GM12878 (cell line): ENCODE measurements at regions not wholly inside any gene's neighbourhood (a gene's known extent, or its start where the extent isn't known, plus 50 kb on each side); places are given as distances from the start of the nearest gene placed in this dataset.

Experiments used
- ATAC-seq: fragments of 200-7000 bp; cut with Tn5 transposase; 3 replicates; pipeline ENCODE4 v1.9.1; 2020; ENCODE audit warnings: mild to moderate bottlenecking, moderate library complexity
- BruUV-seq: library from RNA; stranded (reverse); fragments of 400-500 nt; replicated peaks from 2 replicates; lab custom pipeline; 2021; lab: Mats Ljungman, UMichigan
- CTCF ChIA-PET: fragments of 300-600 bp; sonication (Branson Sonifier 250); formaldehyde crosslinking; extraction: SDS; loops from one replicate; lab custom pipeline; 2021; ENCODE audit warnings: inconsistent platforms; lab: Yijun Ruan, JAX
- POLR2A ChIA-PET: fragments of 350-600 bp; formaldehyde crosslinking; extraction: SDS; loops from one replicate; lab custom pipeline; 2021; ENCODE audit warnings: inconsistent platforms; lab: Charles Lee
- RAD21 ChIA-PET: fragments of 300-600 bp; sonication (Branson Sonifier 250); formaldehyde crosslinking; loops from one replicate; lab custom pipeline; 2023; ENCODE audit warnings: antibody characterized with exemption; ENCODE audit not compliant: unreplicated experiment; lab: Charles Lee
- SMC1A ChIA-PET: fragments of 300-600 bp; sonication (Branson Sonifier 250); formaldehyde crosslinking; loops from one replicate; lab custom pipeline; 2023; ENCODE audit not compliant: unreplicated experiment, uncharacterized antibody; lab: Charles Lee
- DNase-seq: peaks from one replicate; pipeline ENCODE4 v3.0.0-alpha.2; 2011; ENCODE audit warnings: low read depth, low spot score
- FAIRE-seq: peaks from 3 replicates; lab custom pipeline; 2011; peaks lifted over from hg19 to GRCh38; lab: Jason Lieb, UNC
- H2AFZ ChIP-seq: 2 replicates; pipeline ENCODE4 v1.6.0; 2011; ENCODE audit warnings: low read depth, low read length, control low read depth; ENCODE audit not compliant: control insufficient read depth
- H3K27ac ChIP-seq: 2 replicates; pipeline ENCODE4 v1.5.1; 2011; ENCODE audit warnings: control low read depth; ENCODE audit not compliant: control insufficient read depth, insufficient read depth
- H3K27me3 ChIP-seq, 2 experiments: replicated peaks in 1 of 2; 2 replicates each; pipeline versions ENCODE4 v1.6.0 to v1.6.1; 2011; ENCODE audit warnings: low read length in 1 of 2; ENCODE audit not compliant: control insufficient read depth in 2 of 2, insufficient read depth in 2 of 2
- H3K36me3 ChIP-seq, 2 experiments: 2 replicates each; pipeline ENCODE4 v1.5.1; 2011; ENCODE audit warnings: low read length in 1 of 2; ENCODE audit not compliant: control insufficient read depth in 2 of 2, insufficient read depth in 2 of 2
- H3K4me1 ChIP-seq: 2 replicates; pipeline ENCODE4 v1.6.1; 2011; ENCODE audit warnings: mild to moderate bottlenecking, low read length, moderate library complexity, mixed read lengths; ENCODE audit not compliant: control insufficient read depth, insufficient read depth
- H3K4me2 ChIP-seq: 2 replicates; pipeline ENCODE4 v1.6.0; 2011; ENCODE audit warnings: control low read depth; ENCODE audit not compliant: control insufficient read depth, insufficient read depth
- H3K4me3 ChIP-seq: fragments of 200-600 bp; sonication (generic); 2 replicates; pipeline ENCODE4 v1.5.1; 2016
- H3K79me2 ChIP-seq: 2 replicates; pipeline ENCODE4 v1.6.0; 2011; ENCODE audit warnings: low read length; ENCODE audit not compliant: control insufficient read depth, insufficient read depth
- H3K9ac ChIP-seq: 2 replicates; pipeline ENCODE4 v1.8.0; 2011; ENCODE audit warnings: low read length, control low read depth, mixed read lengths; ENCODE audit not compliant: control insufficient read depth, insufficient read depth
- H3K9me3 ChIP-seq: replicated peaks from 3 replicates; pipeline ENCODE4 v1.5.1; 2011; ENCODE audit warnings: mild to moderate bottlenecking, low read length; ENCODE audit not compliant: control insufficient read depth, insufficient read depth
- H4K20me1 ChIP-seq: 2 replicates; pipeline ENCODE4 v1.6.0; 2011; ENCODE audit not compliant: control insufficient read depth, insufficient read depth
- CBFB ChIP-seq: IDR thresholded peaks from 2 replicates; pipeline ENCODE4 v1.6.1; 2016; ENCODE audit warnings: antibody characterized with exemption, low read depth
- ETV6 ChIP-seq, 2 experiments: fragments of 450-650 bp in 1 of 2; IDR thresholded peaks in 1 of 2; conservative IDR thresholded peaks in 1 of 2; 2 replicates each; pipeline ENCODE4 v1.6.1; 2014; ENCODE audit warnings: antibody characterized with exemption in 1 of 2, borderline replicate concordance in 1 of 2, low read depth in 1 of 2, mild to moderate bottlenecking in 1 of 2, moderate library complexity in 1 of 2
- KAT2A ChIP-seq: conservative IDR thresholded peaks from 2 replicates; pipeline ENCODE4 v1.6.1; 2011; ENCODE audit warnings: low read depth, low read length; ENCODE audit not compliant: control insufficient read depth
- KDM1A ChIP-seq: fragments of 200-600 bp; sonication (generic); IDR thresholded peaks from 2 replicates; pipeline ENCODE4 v1.6.1; 2016; ENCODE audit warnings: borderline replicate concordance
- KLF5 ChIP-seq: fragments of 450-650 bp; IDR thresholded peaks from 2 replicates; pipeline ENCODE4 v1.6.1; 2014; ENCODE audit warnings: mild to moderate bottlenecking; ENCODE audit not compliant: partially characterized antibody
- NR2C2 ChIP-seq: IDR thresholded peaks from 2 replicates; pipeline ENCODE4 v1.6.1; 2011; ENCODE audit warnings: borderline replicate concordance, low read depth; ENCODE audit not compliant: control insufficient read depth, insufficient read length
- SUZ12 ChIP-seq: fragments of 200-600 bp; sonication (generic); IDR thresholded peaks from one replicate; pipeline ENCODE4 v1.6.1; 2018; ENCODE audit warnings: antibody characterized with exemption, mild to moderate bottlenecking; ENCODE audit not compliant: unreplicated experiment
- TAF1 ChIP-seq: IDR thresholded peaks from 2 replicates; pipeline ENCODE4 v1.6.1; 2011; ENCODE audit warnings: mild to moderate bottlenecking, low read depth, low read length, borderline replicate concordance
- WGBS: methylation state at CpG from one replicate; pipeline ENCODE4 v1.1.6; 2016; ENCODE audit warnings: low lambda C conversion rate; ENCODE audit not compliant: insufficient replicate concordance, insufficient coverage; ENCODE audit errors: missing lambda C conversion rate; 5-methylcytosine and 5-hydroxymethylcytosine counted together
- in situ Hi-C: fragments of 300-500 bp; cut with MboI; formaldehyde crosslinking; loops from 9 replicates; pipeline ENCODE4 v1.14.3; 2018; ENCODE audit warnings: mixed read lengths
- intact Hi-C: fragments of 100-400 bp; cut with micrococcal nuclease; formaldehyde crosslinking; loops from one replicate; pipeline ENCODE4 v1.14.2; 2022; ENCODE audit not compliant: unreplicated experiment
- TF ChIP-seq, protein P1 (sequence below): fragments of 450-650 bp; IDR thresholded peaks from 2 replicates; pipeline ENCODE4 v1.6.1; 2016; ENCODE audit warnings: mild to moderate bottlenecking
- TF ChIP-seq, protein P2 (sequence below): IDR thresholded peaks from 2 replicates; pipeline ENCODE4 v1.6.1; 2011; ENCODE audit warnings: low read depth, mild to moderate bottlenecking, low read length, moderate library complexity, borderline replicate concordance; ENCODE audit errors: extremely low read depth

DNA sequence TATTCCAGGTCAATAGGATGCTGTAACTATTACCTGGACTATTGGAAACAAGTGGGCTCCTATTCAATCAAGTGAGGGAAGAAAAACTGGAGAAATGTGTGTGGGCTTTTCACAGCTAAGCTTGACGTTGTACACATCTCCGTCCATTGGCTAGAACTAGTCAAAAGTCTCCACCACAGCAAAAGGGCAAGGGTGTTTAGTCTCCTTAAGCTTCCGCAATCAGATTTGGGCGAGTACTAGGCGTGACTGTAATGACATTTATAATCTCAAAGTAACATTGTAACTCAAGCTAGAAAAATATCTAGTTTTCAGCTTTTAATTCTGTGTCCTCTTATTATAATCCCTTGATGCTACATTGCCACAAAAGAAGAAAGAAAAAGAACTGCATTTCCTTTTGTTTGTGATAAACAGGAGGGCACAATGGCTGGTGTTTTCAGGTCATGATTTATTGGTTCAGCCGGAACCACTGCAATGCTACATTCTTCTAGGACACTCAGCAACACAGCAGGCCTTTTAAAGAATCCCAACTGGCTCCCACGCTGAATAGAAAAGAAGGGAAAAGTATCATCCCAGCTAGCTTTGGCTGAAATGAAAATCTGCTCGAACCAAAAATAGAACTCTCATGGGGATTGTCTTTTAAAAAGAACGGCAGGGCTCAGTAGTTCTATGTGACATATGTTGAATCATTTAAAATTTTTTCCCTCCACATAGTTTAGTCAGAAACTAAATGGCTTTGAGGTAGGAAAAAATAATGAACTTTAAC, 387.7 kb downstream of the BTBD3 start:
- no peak overlapping the region for H3K27ac ChIP-seq
- in situ Hi-C loops (no loop called here), intact Hi-C loops (no loop called here)
- H3K4me1 ChIP-seq: no peaks in the 10 kb centered on the region
- H2AFZ ChIP-seq: no peak overlapping the region
- H3K79me2 ChIP-seq: no peaks in the 10 kb centered on the region
- ATAC-seq (no peak), FAIRE-seq (no peak), DNase-seq (no peak)
- RAD21 ChIA-PET: no interaction called here
- BruUV-seq: no TSS peak
- no peak overlapping the region for H3K4me3 ChIP-seq
- 12% methylated on average over 9 of the region's 9 CpGs for WGBS
- no peaks in the 10 kb centered on the region for H3K36me3 ChIP-seq
- POLR2A ChIA-PET: no interaction called here
- no peaks in the 10 kb centered on the region for H3K27me3 ChIP-seq
- SMC1A ChIA-PET: no interaction called here
- TF ChIP-seq TAF1 (no peak), NR2C2 (no peak), KDM1A (no peak), KLF5 (no peak), ETV6 (conservative IDR thresholded peaks at IDR 0.05 in 1 of 2, IDR thresholded peaks at IDR 0.05 in 1 of 2; ENCODE audit: borderline replicate concordance in 1 of 2, low read depth in 1 of 2) (no peak), KAT2A (no peak), SUZ12 (no peak), CBFB (no peak)
- TF ChIP-seq, protein P1, sequence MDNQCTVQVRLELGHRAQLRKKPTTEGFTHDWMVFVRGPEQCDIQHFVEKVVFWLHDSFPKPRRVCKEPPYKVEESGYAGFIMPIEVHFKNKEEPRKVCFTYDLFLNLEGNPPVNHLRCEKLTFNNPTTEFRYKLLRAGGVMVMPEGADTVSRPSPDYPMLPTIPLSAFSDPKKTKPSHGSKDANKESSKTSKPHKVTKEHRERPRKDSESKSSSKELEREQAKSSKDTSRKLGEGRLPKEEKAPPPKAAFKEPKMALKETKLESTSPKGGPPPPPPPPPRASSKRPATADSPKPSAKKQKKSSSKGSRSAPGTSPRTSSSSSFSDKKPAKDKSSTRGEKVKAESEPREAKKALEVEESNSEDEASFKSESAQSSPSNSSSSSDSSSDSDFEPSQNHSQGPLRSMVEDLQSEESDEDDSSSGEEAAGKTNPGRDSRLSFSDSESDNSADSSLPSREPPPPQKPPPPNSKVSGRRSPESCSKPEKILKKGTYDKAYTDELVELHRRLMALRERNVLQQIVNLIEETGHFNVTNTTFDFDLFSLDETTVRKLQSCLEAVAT: no peak
- TF ChIP-seq, protein P2, sequence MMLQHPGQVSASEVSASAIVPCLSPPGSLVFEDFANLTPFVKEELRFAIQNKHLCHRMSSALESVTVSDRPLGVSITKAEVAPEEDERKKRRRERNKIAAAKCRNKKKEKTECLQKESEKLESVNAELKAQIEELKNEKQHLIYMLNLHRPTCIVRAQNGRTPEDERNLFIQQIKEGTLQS: no peak
- TF ChIP-seq, all 136 proteins: peak for 0
- Histone ChIP-seq H3K9me3 (no peaks in the 10 kb centered on the region), H3K4me2 (no peak overlapping the region), H4K20me1 (no peaks in the 10 kb centered on the region), H3K9ac (no peak overlapping the region)
- CTCF ChIA-PET: no interaction called here
